SU-DHL-6 (cell line): ENCODE measurements at regions not wholly inside any gene's neighbourhood (a gene's known extent, or its start where the extent isn't known, plus 50 kb on each side); places are given as distances from the start of the nearest gene placed in this dataset.
A peak's percentile ranks its signal among the peaks of the same experiment; 100 is the strongest.
"Not testable (repeated sequence)": the region's sequence is repeated elsewhere in the genome, so short reads cannot be mapped to it uniquely, and the experiment has no call there.

ENCODE experiments used
- H2AFZ ChIP-seq: fragments of 200-600 bp; sonication (generic); 2 replicates; pipeline ENCODE4 v1.6.1; 2014; ENCODE audit warnings: low read depth, mild to moderate bottlenecking, moderate library complexity, mixed read lengths, antibody characterized with exemption, low read length; ENCODE audit not compliant: severe bottlenecking
- H3F3A ChIP-seq: fragments of 200-600 bp; shearing (Covaris generic); 2 replicates; pipeline ENCODE4 v1.6.0; 2016; ENCODE audit warnings: antibody characterized with exemption, mild to moderate bottlenecking; ENCODE audit not compliant: insufficient read depth
- H3K27ac ChIP-seq: fragments of 200-600 bp; sonication (generic); 2 replicates; pipeline ENCODE4 v1.5.1; 2016; ENCODE audit warnings: low read depth, mild to moderate bottlenecking, low read length, moderate library complexity, mixed read lengths
- H3K27me3 ChIP-seq: fragments of 200-600 bp; sonication (generic), shearing (Covaris generic); 2 replicates; pipeline ENCODE4 v1.6.0; 2014; ENCODE audit warnings: mild to moderate bottlenecking, low read length
- H3K36me3 ChIP-seq: fragments of 200-600 bp; sonication (generic); 2 replicates; pipeline ENCODE4 v1.6.1; 2014; ENCODE audit warnings: mild to moderate bottlenecking, low read length, mixed read lengths
- H3K4me2 ChIP-seq: fragments of 300-600, 200-600 bp; shearing (Covaris generic), sonication (generic); 2 replicates; pipeline ENCODE4 v1.6.0; 2014; ENCODE audit warnings: low read length, low read depth, mild to moderate bottlenecking; ENCODE audit not compliant: poor library complexity, severe bottlenecking
- H3K4me3 ChIP-seq: fragments of 200-600 bp; sonication (generic); 2 replicates; pipeline ENCODE4 v1.5.1; 2014; ENCODE audit warnings: antibody characterized with exemption, low read length, mild to moderate bottlenecking, mixed read lengths; ENCODE audit not compliant: insufficient read depth, poor library complexity, severe bottlenecking
- H3K79me2 ChIP-seq: fragments of 200-600 bp; sonication (generic); 2 replicates; pipeline ENCODE4 v1.6.1; 2014; ENCODE audit warnings: mild to moderate bottlenecking, low read length, moderate library complexity; ENCODE audit not compliant: insufficient read depth
- H3K9ac ChIP-seq: fragments of 200-600 bp; sonication (generic); 2 replicates; pipeline ENCODE4 v1.7.0; 2014; ENCODE audit warnings: mild to moderate bottlenecking, low read length
- H3K9me2 ChIP-seq: fragments of 200-600 bp; sonication (generic); replicated peaks from 2 replicates; pipeline ENCODE4 v1.6.1; 2014; ENCODE audit warnings: low read length; ENCODE audit not compliant: insufficient read depth
- H3K9me3 ChIP-seq: fragments of 200-600 bp; sonication (generic); 2 replicates; pipeline ENCODE4 v1.6.1; 2014; ENCODE audit warnings: low read length, mixed read lengths; ENCODE audit not compliant: insufficient read depth
- H4K20me1 ChIP-seq: fragments of 200-600 bp; sonication (generic); 2 replicates; pipeline ENCODE4 v1.6.1; 2014; ENCODE audit warnings: low read depth, mild to moderate bottlenecking, antibody characterized with exemption, low read length, moderate library complexity, mixed read lengths
- EZH2phosphoT487 ChIP-seq: fragments of 200-600 bp; sonication (generic), shearing (Covaris generic); conservative IDR thresholded peaks from 2 replicates; pipeline ENCODE4 v1.6.1; 2018; ENCODE audit warnings: mild to moderate bottlenecking, antibody characterized with exemption, low read length, moderate library complexity, mixed read lengths
- TF ChIP-seq, protein P1 (sequence below): fragments of 200-600 bp; sonication (generic); IDR thresholded peaks from one replicate; pipeline ENCODE4 v1.5.1; 2017; ENCODE audit warnings: antibody characterized with exemption, mild to moderate bottlenecking, low read length, moderate library complexity; ENCODE audit not compliant: insufficient read depth, poor library complexity, severe bottlenecking

DNA sequence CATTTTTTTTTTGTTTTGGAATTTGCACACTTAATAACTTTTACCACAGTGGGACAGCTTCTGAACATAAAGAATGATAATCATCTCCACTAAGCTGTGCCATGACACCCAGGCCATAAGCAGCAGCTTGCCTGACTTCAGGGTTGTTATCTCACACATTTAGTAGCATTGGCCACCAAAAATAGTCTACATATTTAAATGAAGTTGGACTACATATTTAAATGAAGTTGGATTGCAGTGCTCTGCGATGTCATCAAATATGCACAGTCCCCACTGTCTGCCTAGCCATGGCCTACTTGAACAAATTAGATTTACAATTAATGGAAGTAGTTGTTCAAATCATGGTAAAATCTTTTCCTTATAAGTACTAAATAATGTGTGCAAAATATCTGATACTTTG, 101.0 kb downstream of the KLRB1 start:
- no peaks in the 10 kb centered on the region for H3K9me3 ChIP-seq
- H3K9me2 ChIP-seq: no peaks in the 10 kb centered on the region
- no peaks in the 10 kb centered on the region for H3K36me3 ChIP-seq
- H3K4me2 ChIP-seq: peak overlapping the region; percentile 1
- TF ChIP-seq, protein P1, sequence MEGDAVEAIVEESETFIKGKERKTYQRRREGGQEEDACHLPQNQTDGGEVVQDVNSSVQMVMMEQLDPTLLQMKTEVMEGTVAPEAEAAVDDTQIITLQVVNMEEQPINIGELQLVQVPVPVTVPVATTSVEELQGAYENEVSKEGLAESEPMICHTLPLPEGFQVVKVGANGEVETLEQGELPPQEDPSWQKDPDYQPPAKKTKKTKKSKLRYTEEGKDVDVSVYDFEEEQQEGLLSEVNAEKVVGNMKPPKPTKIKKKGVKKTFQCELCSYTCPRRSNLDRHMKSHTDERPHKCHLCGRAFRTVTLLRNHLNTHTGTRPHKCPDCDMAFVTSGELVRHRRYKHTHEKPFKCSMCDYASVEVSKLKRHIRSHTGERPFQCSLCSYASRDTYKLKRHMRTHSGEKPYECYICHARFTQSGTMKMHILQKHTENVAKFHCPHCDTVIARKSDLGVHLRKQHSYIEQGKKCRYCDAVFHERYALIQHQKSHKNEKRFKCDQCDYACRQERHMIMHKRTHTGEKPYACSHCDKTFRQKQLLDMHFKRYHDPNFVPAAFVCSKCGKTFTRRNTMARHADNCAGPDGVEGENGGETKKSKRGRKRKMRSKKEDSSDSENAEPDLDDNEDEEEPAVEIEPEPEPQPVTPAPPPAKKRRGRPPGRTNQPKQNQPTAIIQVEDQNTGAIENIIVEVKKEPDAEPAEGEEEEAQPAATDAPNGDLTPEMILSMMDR: no peak
- no peak for TF ChIP-seq EZH2phosphoT487
- no peak overlapping the region for H3K9ac ChIP-seq
- H3K27ac ChIP-seq: peak overlapping the region; percentile 45; the same call in 1 of the 2 replicates
- H3K27me3 ChIP-seq: no peaks in the 10 kb centered on the region
- no peaks in the 10 kb centered on the region for H3K79me2 ChIP-seq
- no peaks in the 10 kb centered on the region for H4K20me1 ChIP-seq
- H3K4me3 ChIP-seq: no peak overlapping the region
- peaks cover 15% of the 10 kb centered on the region for H3F3A ChIP-seq
- no peak overlapping the region for H2AFZ ChIP-seq

GRCh38 chr12:9503384-9503783, 104.3 kb downstream of the KLRB1 start:
- H2AFZ ChIP-seq, H3K9ac ChIP-seq, H3K9me2 ChIP-seq, H3K9me3 ChIP-seq, H3K79me2 ChIP-seq, H3K4me3 ChIP-seq, H4K20me1 ChIP-seq, H3K27me3 ChIP-seq, H3F3A ChIP-seq, H3K36me3 ChIP-seq: not testable (repeated sequence)
- H3K4me2 ChIP-seq: peak overlapping the region; percentile 35
- peak overlapping the region; percentile 67 for H3K27ac ChIP-seq

GRCh38 chr12:9502845-9503244, 104.9 kb downstream of the KLRB1 start:
- H3K27ac ChIP-seq: peak overlapping the region; percentile 37; the same call in 1 of the 2 replicates
- H3K79me2 ChIP-seq, H3K9me3 ChIP-seq, H3K36me3 ChIP-seq, H3K4me3 ChIP-seq, H2AFZ ChIP-seq, H3K9me2 ChIP-seq, H3K9ac ChIP-seq, H3F3A ChIP-seq, H3K27me3 ChIP-seq, H4K20me1 ChIP-seq: not testable (repeated sequence)
- H3K4me2 ChIP-seq: peak overlapping the region; percentile 20

GRCh38 chr12:9493325-9493724, 114.4 kb downstream of the KLRB1 start:
- not testable (repeated sequence) for H4K20me1 ChIP-seq, H3K9ac ChIP-seq, H3F3A ChIP-seq, H3K4me2 ChIP-seq, H3K9me3 ChIP-seq, H3K36me3 ChIP-seq, H3K27me3 ChIP-seq, H3K9me2 ChIP-seq, H3K27ac ChIP-seq, H2AFZ ChIP-seq, H3K79me2 ChIP-seq, H3K4me3 ChIP-seq

GRCh38 chr12:9481289-9481688, 126.4 kb downstream of the KLRB1 start:
- H4K20me1 ChIP-seq, H3K36me3 ChIP-seq, H3K27ac ChIP-seq, H3F3A ChIP-seq, H3K9ac ChIP-seq, H3K9me3 ChIP-seq, H3K9me2 ChIP-seq, H3K4me2 ChIP-seq, H3K27me3 ChIP-seq, H2AFZ ChIP-seq, H3K79me2 ChIP-seq, H3K4me3 ChIP-seq: not testable (repeated sequence)

DNA sequence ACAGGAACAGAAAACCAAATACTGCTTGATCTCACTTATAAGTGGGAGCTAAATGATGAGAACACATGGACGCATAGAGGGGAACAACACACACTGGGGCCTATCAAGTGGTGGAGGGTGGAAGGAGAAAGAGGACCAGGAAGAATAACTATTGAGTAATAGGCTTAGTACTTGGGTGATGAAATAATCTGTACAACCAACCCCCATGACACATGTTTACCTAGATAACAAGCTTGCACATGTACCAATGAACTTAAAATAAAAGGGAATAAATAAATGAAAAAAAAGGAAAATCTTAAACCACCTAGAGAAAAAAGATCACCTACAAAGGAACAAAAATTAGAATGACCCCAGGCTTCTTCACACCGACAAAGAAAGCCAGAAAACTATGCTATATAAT, 133.5 kb downstream of the KLRB1 start:
- H3K9ac ChIP-seq, H3K36me3 ChIP-seq: not testable (repeated sequence)

DNA sequence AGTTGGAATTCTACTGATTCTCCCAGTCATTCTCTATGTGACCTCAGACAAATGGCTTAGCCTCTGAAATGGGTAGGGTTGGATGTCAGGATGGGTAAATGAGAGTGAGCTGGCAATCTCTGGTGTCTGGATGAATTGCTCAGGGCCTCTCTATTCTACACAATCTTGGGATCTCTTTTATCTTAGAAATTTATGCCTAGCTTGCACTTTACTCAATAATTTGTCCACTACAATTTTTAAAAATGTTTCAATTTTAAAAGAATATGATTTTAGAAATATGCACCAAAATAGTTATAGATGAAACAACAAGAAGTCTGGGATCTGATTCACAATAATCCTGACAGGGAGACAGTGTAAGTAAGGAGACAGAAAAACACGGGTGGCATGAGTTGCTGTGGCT, 134.1 kb downstream of the KLRB1 start:
- not testable (repeated sequence) for H3K27ac ChIP-seq, H3K4me3 ChIP-seq, H3K9ac ChIP-seq, H3K36me3 ChIP-seq, H3K9me2 ChIP-seq, H2AFZ ChIP-seq, H3K27me3 ChIP-seq, H3F3A ChIP-seq, H3K4me2 ChIP-seq, H3K79me2 ChIP-seq, H4K20me1 ChIP-seq, H3K9me3 ChIP-seq

More for the DNA sequence above, 133.5 kb downstream of the KLRB1 start:
- H2AFZ ChIP-seq, H3K9me3 ChIP-seq, H3K79me2 ChIP-seq, H3K27me3 ChIP-seq, H3F3A ChIP-seq, H3K9me2 ChIP-seq, H4K20me1 ChIP-seq, H3K27ac ChIP-seq, H3K4me2 ChIP-seq, H3K4me3 ChIP-seq: not testable (repeated sequence)
